Stimulated activated CD4-positive, alpha-beta T cell treated with anti-CD3 and anti-CD28 coated beads, Interleukin-1b, Interleukin-23, amount 100 ng/mL, for 1 hour (primary cell): ENCODE measurements at regions not wholly inside any gene's neighbourhood (a gene's known extent, or its start where the extent isn't known, plus 50 kb on each side); places are given as distances from the start of the nearest gene placed in this dataset.
"Not testable (repeated sequence)": the region's sequence is repeated elsewhere in the genome, so short reads cannot be mapped to it uniquely, and the experiment has no call there.

Source experiments
- DNase-seq, 2 donors: peaks; one replicate each; pipeline ENCODE4 v3.0.0-alpha.2; 2020; ENCODE audit warnings: low read depth in 2 of 2

DNA sequence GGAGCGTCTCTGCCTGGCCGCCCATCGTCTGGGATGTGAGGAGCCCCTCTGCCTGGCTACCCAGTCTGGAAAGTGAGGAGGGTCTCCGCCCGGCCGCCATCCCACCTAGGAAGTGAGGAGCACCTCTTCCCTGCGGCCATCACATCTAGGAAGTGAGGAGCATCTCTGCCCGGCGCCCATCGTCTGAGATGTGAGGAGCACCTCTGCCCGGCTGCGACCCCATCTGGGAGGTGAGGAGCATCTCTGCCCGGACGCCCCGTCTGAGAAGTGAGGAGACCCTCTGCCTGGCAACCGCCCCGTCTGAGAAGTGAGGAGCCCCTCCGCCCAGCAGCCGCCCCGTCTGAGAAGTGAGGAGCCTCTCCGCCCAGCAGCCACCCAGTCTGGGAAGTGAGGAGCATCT, 84.5 kb downstream of the IDS start:
- DNase-seq, result not testable (repeated sequence)

DNA sequence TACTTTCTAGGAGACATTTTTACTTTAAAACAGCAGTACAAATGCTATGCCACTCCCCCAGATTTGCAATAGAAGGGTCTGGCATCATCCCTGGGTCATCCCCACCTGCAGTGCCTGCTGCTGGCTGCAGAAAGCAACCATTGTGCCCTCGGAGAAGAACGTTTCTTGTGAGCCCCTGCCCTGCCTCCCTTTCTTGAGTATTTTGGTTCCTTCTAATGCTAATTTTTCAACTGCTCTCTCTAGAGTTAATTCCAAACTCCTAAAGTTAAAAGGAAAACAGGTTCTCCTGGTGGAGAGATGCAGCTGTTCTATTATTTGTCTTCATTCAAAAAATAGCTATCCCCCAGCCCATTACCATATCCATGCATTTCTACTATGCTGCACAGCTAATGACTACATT, 107.1 kb downstream of the IDS start:
- no peak for DNase-seq

GRCh38 chrX:149392921-149393320, 112.2 kb downstream of the IDS start:
- DNase-seq, result no peak

- DNase-seq, result no peak
These were observed 121.3 kb downstream of the IDS start for GRCh38 chrX:149383852-149384251.

GRCh38 chrX:149374751-149375150, 130.4 kb downstream of the IDS start:
- DNase-seq, result no peak

DNA sequence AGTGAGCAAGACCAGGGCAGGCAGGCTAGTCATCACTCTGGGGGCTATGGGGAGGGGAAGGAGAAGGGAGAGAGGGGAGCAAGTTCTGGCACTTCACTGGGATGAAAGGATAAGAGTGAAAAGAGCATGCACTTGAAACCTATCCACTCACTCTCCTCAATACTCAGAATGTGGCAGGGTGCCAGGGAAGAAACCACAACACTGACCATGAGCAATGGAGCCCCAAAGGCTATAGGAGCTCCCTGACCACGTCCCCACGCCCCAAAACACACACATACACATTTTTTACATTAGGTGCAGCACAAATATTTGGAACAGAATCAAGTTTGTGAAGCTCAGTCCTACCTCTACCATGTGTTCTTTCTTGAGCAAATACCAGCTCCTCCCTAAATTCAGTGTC, 132.2 kb downstream of the IDS start:
- no peak for DNase-seq

DNA sequence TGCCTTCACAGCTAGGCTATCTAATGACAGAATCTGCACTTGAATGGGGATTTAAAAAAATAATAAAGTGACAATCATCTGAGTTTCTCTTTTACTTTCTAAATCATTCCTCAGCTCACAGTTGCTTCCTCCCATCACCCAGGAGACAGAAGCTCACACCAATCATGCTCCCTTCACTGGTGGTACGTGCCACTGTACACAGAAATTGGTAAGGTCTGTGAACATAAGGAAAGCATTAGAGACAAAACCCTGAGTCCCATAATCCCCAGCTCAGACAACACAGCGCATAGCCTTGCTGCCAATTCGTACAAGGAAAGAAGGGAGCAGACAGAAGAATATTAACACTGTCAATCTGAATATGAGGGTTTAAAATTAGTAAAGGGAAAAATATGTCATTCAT, 133.1 kb downstream of the IDS start:
- no peak for DNase-seq

GRCh38 chrX:149370097-149370496, 135.0 kb downstream of the IDS start:
- no peak for DNase-seq

DNA sequence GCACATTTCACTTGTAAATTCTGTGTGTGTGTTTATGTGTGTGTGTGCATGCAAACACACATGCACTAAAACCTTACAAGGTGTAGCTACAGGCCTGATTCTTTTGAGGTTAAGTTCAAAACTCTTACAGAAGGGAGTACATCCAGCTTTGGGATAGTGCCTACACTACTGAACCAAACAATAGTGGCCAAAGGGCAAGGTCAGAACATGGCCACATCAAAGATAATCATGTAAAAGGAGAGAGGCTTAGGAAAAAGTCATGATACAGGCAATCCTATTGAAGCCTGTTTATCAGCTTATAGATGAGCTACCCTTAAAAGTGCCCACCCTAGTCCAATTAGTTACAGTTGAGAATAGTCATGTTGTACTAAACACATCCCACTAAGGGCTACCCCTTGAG, 139.6 kb downstream of the IDS start:
- no peak for DNase-seq

GRCh38 chrX:149365061-149365460, 140.0 kb downstream of the IDS start:
- DNase-seq, result no peak

- DNase-seq, result no peak
These were observed 141.1 kb downstream of the IDS start for GRCh38 chrX:149363965-149364364.

DNA sequence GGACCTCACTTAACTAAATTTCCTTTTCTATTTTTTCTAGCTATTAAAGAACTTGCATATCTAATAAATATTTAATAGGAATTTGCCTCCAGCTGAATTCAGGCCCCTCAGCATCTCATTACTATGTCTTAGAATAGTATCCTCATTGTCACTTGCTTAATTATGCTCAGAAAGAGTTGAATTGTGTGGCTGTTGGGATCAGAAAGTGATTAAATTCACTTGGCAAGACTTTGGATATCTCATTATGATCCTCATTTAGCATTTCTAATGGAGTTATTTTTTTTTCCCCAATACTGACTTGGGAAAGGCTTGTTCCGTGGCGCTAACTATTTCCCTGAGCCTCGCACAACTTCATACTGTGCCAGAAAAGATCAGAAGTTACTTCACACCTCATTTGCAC, 158.8 kb downstream of the IDS start:
- DNase-seq, result no peak

GRCh38 chrX:149322316-149322715, 182.8 kb downstream of the IDS start:
- no peak for DNase-seq

DNA sequence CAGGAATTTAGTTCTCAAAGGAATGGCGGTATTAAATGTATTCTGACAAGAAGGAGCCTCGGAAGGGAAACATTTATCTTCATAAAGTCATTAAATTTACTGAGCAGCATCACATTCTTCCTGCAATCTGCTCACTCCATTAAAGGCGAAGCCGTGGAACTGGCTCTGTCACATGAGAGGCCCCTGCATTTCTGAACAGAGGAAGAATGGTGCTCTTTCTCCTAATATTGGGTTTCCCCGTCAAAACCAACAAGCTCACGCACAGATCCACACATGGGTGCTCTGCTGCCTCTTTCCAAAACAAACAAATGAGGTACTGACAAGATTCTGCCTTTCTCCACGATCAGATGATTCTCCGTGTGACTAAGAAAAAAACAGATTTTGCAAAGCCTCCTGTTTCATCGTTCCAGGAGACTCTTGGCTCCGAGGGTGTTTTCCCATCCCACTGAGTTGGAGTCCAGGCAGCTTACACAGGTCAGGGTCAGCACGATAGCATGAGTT, 191.2 kb downstream of the IDS start:
- no peak for DNase-seq

DNA sequence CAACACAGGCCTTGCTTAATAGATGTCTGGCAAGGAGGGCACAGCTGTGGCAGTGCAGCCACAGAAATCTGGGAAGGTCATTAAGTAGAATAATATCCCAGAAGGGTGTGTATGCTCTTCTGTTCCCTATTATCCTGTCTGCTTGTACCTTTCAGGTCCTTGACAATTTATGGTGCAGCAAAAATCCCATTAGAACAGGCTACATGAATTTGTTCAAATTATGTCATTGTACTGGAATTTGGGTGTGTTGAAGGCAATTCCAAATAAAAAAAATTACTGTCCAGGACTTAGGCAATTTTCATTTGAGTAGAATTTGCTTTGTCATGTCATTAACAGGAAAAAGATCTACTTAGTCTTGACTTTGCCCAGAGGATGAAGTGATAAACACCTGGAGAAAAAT, 192.1 kb downstream of the IDS start:
- no peak for DNase-seq

GRCh38 chrX:149312097-149312496, 193.0 kb downstream of the IDS start:
- DNase-seq, result no peak

- DNase-seq, result no peak
These were observed 202.4 kb downstream of the IDS start for GRCh38 chrX:149302705-149303104.

GRCh38 chrX:149298111-149298510, 207.0 kb downstream of the IDS start:
- DNase-seq, result no peak

DNA sequence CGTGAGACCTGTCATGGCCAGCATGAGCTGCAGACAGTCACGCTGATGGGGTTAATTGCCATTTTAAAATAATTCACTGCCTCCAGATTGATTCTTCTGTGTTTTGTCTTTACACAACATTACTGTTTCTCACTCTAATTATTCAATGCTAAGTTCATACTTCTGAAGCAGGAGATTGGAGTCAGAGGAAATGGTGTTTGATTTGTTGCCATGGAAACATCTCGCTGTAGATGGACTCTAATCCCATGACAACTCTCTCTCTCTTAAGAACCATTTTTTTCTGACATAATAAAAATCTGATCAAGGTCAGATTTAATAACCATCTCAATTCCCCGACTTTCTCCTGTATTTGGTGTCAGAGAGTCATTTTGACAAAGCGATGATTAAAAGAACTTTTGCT, 209.0 kb downstream of the IDS start:
- DNase-seq, result no peak

- DNase-seq, result peak in 1 of 2 donors; percentile 8
These were observed 218.2 kb downstream of the IDS start for GRCh38 chrX:149286940-149287349.

- no peak for DNase-seq
These were observed 220.5 kb downstream of the IDS start for GRCh38 chrX:149284616-149285015.

GRCh38 chrX:149283853-149284252, 221.3 kb downstream of the IDS start:
- DNase-seq, result no peak

- no peak for DNase-seq
These were observed 222.2 kb downstream of the IDS start for GRCh38 chrX:149282909-149283308.

DNA sequence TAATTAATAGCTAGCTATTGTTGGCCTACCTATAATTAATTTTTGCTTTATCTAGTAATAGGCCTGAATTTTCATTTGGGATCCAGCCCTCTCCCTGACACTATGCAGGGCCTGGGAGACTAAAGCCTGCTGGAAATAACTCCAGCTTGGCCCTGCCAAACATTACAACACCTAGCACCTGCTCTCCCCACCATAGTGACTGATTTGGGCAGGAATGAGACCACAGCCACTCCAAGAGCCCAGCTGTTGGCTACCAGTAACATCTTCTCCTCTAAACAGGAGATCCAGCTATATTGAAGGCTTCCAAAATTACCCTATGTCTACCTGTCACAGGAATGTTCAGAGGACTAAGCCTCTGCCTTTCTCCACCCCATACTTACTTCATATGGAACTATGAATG, 225.1 kb downstream of the IDS start:
- no peak for DNase-seq

DNA sequence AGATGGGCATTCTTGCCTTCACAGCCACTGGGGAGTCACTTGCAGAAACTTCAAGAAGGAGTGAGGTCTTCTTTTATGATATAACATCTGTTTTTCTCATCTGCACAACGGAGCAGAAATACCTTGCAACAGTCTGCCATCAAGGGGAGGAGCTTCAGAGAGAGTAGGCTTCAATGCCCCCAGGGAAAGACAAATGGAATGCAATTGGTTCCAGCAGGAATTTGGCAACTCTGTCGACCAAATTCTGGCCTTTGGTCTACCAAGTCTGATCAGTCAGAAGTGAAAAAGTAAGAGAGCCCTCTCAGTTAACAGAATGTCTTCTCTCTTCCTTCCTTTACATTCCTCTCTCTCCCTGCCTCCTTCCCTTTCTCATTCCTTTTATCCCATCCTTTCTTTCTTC, 229.3 kb downstream of the IDS start:
- DNase-seq, result no peak
